Astrocyte of the hippocampus (primary cell): ENCODE measurements at regions not wholly inside any gene's neighbourhood (a gene's known extent, or its start where the extent isn't known, plus 50 kb on each side); places are given as distances from the start of the nearest gene placed in this dataset.

Experiments used
- DNase-seq: peaks from one replicate; pipeline ENCODE4 v3.0.0; 2011; ENCODE audit warnings: low read depth, low spot score

DNA sequence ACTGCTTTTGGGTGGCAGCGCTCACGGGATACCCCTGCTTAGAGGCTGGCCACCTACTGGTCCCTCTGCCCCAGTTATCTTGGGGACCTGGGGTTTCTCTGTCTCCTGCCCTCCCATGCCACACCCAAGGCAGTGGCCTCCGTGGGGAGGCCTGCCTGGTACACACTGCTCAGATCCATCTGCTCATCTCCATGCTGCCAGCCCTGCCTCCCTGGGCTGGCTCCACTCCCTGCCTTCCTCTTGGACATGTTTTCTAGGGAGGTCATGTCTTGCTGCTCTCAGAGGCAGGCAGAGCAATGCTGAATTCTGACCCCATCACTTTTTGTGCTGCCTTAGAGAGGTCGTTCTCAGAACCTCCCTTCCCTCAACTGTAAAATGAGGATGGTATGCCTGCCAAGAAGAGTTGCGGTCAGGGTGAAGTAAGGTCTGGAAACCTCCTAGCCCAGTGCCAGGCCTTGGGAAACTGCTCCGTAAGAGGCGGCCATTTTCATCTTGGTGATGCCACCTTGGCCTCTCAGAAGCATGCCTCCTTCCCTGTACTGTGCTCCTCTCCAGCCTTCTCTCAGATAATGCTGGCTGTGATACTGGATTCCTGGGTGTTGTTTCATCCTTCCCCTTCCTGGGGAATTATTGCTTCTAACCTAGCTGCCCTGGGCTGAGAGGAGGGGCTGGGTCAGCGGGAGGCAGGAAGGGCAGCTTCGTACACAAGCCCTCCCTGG is 186.4 kb upstream of the ZBED5 start:
- DNase-seq: no peak

DNA sequence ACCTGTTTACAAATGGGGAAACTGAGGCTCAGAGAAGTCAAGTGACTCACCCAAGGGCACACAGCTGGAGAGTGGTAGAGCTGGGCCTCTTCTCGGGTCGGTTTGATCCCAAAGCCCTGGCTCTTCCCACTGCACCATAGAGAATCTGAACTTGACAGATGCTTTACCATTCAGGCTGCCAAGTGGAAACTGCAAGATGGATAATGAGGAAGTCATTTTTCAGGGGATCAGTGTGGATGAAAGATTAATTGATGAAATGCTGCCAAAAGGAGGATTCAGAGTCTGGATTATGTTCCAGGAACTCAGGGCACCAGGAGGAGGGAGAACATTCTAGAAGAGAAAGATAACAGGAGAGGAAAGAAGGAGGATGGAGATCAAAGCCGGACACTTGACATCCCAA is 185.9 kb upstream of the ZBED5 start:
- no peak for DNase-seq

DNA sequence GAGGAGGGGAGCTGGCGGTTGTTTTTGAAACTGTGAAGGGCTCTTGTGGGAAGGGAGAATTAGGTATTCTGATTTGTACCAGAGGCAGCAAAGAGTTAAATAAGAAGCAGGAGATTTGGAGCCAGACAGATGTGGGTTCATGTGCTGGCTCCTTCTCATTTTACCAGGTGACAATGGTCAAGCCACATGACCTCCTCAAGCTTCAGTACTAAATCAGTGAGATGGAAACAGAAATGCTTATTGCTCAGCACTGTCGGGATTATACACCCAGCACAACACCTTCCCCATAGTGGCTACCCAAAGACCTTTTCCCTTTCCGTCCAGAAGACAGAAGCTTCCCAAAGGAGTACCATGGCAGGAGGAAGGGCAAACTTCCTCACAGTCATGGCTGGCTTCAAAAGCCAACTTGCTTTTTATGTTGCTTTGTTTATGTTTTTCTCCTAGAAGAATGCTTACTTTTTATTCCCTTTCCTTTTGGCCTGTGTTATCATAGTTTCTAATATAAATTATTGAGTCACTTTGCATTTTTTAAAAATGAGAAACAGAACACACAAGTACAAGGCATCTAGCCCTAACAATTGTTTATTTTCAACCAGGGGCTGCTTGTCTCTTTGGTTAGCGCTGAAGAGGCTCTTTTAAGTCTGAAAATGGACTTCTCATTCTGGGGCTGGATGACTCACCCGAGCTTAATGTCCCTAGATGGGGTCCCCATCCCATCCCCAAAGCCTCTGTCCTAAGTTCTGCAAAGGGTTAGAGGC is 181.5 kb upstream of the ZBED5 start:
- no peak for DNase-seq

DNA sequence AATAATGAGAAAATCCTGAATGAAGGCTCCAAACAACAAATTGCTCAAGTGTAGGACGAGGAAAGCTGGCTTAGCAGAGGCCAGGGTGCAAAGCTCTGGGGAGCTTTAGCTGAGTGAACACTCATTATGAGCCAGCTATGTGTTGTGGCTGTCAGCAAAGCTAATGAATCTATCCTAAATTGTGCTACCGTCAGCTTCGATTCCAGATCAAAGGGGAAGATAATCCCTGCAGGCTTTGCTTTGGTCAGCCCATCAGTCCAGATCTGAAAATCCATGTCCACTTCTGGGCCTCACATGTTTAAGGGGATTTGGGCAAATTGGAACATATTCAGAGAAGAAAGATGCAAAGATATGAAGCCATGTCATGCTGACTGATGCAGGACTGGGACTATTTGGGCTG is 180.9 kb upstream of the ZBED5 start:
- DNase-seq: no peak

DNA sequence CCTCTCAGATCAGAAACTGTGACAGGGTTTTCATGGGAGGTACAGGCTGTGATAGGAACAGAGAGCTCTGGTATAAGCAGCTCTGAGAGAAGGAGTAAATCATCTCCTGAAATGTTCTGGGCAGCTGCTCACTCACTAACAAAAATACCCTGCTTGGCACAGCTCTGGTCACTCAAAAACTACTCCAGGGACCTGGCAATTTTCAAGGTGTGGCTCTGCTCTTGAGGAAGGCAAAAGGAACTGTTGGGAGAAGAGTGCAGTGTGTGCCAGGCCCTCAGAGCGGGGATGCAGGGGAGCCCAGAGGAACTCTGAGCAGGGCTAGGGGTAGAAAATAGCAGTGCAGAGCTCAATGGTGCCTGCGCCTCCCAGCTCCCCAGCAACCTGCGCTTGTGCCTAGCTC is 180.5 kb upstream of the ZBED5 start:
- DNase-seq: no peak

DNA sequence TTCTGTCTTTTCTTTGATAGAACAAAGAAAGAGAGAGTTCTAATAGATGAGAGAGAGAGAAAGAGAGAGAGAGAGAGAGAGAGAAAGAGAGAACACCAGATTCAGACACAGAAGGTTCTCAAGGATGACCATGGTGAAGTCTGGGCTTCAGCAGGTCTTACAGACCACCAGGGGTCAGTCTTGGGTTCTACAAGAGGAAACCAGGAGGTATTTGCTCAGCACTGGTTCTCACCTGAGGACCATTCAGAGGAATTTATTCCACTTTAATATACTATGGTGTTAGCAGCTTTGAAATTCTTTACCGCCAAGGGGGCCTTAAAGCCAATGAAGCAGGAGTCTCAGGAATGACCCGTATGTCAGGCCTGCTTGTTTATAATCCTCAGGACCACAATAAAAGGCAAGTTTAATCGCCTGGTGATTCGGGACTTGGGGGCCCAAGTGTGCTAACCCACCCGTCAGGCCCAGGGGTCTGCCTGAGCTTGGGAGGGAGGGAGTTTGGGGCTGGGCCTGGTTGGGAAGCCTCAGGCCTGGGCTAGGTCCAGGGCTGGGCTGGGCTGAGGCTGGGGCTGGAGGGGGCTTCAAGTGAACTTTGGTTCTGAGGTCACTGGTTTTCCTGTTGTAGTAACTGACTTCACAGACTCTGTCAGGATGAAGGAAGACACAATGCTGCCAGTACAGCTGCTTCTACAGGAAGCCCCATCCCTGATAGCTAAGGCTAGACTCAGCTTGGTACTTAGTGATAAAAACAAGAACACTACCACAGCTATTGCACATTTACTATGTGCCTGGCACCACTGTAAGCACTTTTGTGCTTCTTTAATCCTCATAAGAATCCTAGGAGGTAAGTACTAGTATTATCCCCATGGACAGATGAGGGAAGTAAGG is 179.2 kb upstream of the ZBED5 start:
- peak; percentile 83 for DNase-seq

DNA sequence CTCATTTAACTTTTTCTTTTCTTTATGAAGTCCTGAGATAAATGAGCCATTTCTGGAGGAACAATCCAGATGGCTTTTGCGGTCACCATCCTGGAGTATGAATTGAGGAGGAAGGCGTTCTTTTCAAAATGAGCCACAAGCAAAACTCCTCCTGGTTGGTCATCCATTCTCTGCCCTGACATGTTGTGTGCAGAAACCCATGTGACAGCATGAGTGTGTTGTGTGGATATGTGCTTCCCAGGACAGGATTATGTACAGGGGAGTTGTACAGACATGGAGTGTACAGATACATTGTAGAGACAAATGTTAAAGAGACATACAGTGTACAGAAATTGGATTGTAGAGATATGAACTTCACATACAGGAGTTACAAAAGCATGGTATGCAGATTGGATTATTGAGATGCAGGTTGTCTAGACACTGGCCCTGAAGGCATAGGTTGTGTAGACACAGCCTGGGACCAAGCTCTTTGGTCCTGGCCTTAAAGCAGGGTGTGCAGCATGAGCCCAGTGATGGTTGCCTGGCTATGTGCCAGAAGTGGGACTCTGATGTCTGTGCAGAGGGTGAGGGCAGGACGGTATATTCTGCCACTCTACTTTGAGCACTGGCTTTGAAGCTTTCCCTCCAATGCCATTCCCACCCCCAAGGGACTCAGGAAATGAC is 178.5 kb upstream of the ZBED5 start:
- no peak for DNase-seq

DNA sequence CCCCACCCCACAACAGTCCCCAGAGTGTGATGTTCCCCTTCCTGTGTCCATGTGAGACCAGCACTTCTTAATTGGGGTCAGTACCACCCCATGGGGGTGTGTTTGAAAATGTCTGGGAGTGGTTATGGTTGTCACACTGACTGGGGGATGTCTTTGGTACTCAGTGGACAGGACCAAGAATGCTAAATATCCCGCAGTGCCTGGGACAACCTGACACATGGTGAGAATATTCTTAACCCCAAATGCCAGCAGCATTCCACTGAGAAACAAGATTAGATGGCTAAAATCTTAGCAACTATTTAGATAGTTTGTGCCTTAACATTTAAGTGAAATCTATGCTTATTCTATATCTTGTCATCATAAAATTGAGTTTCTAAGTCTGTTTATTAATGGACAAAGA is 177.5 kb upstream of the ZBED5 start:
- DNase-seq: peak; percentile 53

DNA sequence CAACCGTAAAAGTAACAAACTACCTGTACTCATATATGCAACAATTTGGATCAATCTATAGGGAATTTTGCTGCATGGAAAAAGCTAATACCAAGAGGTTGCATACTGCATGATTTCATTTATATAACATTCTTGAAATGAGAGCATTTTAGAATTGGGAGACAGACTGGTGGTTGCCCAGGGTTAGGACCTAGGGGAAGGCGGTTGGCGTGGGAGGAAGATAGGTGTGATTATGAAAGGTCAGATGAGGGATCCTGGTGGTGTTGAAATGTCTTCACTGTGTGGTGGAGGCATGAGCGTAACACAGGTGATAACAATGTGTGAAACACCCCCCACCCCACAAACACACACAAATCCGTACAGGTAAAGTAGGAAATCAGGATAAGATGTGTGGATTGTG is 176.6 kb upstream of the ZBED5 start:
- DNase-seq: no peak

DNA sequence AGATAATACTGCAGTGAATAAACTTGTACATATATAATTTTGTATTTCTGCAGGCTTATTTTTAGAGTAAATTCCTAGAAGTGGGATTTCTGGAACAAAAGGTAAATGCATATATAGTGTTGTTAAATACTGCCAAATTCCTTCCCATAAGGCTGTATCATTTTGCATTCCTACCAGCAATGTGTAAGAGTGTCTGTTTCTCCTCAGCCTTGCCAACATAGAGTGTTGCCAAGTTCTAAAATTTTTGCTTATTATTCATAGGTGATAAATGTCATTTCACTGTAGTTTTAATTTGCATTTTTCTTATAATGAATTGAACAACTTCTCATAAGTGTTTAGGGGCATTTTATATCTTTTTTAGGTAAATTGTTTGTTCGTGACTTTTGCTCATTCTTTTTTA is 174.2 kb upstream of the ZBED5 start:
- no peak for DNase-seq

DNA sequence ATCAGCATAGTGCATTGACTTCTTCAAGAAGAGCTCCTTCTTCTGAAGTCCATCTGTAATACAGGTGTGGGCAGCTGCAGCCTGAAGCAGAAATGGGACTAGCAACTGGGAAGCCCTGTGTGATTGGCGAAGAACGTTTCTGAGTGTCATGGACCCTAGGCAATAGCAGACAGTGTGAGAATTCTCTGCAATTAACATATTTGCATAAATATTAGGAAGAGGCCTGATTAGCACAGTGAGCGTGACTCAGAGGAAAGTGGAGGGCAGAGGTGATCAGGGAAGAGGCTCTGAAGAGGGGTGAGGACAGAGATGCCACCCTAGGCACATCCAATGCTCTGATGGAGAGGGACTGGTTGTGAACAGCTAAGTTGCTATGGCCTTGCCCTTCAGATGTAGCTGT is 171.2 kb upstream of the ZBED5 start:
- DNase-seq: no peak

DNA sequence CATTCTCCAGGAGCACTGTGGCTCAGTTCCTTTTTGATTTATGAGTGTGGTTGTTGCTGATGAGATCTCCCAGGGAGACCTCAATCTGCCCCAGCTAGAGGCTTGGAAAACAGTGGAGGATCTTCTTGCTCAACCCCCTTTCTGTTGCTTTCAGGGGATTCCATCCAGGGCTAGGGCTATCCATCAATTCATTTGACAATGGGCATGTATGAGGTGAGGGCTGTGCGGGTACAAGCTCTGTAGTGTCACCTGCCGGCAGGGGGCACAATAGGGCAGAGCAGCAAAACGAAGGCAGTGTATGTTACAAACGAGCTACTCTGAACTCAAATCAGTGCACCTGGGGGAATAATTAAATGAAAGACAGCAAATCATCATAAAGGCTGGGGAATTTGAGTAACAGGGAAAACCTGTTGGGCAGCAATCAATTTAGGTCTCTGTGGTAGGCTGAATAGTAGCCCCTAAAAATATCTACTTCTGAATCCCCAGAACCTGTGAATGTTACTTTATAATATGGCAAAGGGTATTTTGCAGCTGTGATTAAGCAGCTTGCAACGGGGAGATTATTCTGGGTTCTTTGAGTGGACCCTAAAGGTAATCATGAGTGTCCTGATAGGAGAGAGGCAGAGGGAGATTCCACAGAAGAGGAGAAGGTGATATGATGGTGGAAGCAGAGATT is 170.3 kb upstream of the ZBED5 start:
- DNase-seq: peak; percentile 81

DNA sequence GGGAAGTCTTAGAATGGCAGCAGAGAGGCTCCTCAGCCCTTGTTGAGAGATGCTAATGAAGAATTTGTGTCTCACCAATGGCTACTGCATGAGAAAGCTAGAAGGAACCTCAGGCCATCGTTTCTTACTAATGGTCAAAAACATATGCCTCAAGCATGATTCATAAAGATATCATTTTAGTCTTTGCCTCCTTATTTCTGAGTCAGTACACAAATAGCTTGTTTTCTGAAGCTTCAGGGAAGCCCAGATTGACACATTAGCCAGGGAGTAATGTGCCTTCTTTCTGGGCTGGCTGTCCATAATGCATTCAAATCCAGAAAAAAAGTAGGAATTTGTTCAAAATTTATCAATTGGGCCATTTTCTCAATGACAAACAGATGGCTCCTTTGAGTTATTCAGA is 169.4 kb upstream of the ZBED5 start:
- peak; percentile 47 for DNase-seq

DNA sequence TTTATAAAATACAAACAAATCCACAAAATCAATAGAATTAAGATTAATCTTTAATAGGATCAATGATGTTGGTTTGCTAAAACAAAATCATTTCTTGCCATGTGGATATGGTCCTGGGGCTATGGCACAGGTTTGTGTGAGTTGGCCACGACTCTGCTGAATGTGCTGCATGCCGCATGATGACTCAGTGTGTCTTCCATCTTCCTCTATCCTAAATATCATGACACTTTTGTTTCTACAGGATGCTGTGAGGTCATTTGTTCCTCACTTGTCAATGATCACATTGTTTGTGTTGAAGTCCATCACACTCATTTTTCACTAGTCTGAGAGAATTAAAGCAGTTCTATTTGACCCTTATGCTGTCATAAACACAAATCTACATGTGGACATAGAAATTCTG is 167.2 kb upstream of the ZBED5 start:
- DNase-seq: peak; percentile 24

DNA sequence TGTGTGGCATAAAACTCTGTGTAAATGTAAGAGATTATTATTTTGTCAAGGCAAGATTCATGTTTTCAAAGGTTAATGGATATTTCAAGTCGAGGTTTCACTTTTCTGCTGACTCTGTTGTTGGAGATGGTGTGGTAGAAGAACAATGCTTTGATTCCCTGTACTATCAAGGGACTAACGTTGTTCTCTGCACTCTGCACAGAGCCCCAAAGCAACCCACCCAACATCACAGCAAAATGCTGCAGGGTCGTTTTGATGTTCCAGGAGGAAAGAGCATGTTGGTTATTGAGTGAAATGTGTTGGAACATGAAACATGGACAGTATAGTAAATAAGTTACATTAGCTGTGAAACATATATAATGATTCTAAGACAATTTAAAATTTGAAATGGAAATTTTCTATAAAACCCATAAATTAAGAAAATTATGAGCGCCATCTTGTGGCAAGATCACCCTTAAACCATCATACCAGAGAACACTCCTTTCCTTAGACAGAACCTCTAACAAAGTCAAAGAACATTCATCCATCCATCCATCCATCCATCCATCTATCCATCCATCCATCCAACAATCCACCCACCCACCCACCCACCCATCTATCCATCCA is 164.4 kb upstream of the ZBED5 start:
- peak; percentile 35 for DNase-seq

DNA sequence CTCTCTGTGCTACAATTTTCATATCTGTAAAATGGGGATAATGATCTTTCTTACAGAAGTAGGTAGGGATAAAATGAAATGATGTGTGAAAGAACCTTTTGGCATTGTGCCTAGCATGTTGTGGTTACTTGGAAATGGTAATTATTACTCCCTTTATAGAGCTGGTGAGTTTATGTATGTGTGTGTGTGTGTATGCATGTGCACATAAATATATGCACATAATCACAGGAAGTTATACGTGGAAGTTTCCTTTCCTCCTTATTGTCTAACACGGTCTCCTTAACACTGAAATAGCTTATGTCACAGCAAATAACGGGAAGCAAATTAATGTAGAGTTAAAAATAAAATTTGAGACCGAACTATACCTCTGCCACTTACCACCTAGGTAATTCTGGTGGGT is 163.7 kb upstream of the ZBED5 start:
- no peak for DNase-seq

DNA sequence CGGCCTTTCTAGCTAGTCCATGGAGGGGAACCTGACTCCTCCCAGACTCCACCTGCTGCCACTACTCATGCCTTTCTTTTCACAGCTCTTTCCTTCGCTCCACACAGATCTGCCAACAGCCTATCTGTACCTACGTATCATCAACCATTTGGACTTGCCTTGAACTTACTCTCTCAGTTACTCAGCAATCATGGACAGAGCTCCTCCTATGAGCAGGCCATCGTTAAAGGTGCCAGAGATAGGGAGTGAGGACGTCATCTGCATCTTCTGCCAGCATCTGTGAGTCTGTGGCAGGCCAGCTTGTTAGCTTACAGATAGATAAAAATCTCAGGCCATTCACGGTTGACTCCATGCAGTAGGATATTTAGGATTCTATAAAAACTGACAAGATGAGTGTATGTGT is 162.9 kb upstream of the ZBED5 start:
- no peak for DNase-seq

DNA sequence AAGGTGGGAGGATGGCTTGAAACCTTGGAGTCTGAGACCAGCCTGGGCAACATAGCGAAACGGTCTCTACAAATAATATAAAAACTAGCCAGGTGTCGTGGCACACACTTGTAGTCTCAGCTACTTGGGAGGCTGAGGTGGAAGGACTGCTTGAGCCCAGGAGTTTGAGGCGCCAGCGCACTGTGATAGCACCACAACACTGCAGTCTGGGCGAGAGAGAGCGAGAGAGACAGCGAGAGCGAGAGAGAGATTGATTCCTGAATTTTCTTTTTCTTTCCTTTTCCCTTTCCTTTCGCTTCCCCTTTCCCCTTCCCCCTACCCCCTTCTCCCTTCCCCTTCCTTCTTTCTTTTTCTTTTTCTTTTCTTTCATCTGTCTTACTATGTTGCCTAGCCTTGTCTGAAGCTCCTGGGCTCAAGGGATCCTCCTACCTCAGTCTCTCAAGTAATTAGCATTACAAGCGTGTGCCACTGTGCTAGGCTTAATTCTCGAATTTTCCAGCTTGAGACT is 162.4 kb upstream of the ZBED5 start:
- no peak for DNase-seq

DNA sequence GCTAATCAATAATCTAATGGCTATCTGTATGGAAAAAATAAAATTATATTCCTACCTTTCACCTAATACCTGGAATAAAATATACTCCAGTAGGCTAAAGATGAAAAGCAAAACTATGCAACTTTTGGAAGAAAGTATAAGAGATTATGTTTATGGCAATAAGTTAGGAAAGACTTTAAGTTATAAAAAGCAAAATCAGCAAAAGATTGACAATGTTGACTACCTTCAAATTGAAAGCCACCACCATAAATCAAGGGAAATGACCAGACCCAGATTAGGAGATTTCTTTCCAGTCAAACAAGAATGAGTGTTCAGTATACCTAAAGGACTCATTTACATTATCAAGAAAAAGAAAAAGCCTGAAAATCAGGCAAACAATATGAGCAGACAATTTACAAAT is 159.1 kb upstream of the ZBED5 start:
- DNase-seq: no peak

DNA sequence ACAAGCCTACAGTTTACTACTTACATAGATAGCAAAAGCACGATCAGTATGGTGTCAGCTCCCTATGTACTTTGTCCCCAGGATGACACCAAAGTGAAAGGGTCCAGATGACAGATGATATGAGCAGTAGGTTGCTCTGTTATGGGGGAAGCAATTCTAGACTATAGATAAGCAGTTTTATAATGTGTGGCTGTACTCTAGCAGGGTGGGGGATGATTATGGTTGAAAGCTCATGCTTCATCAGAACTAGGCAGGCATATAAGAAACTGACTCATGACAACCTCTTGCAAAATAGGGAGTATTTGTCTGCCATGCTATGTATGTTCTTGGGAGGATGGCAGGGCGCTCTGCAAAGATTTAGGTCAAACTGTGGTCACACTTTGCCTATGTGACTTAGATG is 158.2 kb upstream of the ZBED5 start:
- no peak for DNase-seq

DNA sequence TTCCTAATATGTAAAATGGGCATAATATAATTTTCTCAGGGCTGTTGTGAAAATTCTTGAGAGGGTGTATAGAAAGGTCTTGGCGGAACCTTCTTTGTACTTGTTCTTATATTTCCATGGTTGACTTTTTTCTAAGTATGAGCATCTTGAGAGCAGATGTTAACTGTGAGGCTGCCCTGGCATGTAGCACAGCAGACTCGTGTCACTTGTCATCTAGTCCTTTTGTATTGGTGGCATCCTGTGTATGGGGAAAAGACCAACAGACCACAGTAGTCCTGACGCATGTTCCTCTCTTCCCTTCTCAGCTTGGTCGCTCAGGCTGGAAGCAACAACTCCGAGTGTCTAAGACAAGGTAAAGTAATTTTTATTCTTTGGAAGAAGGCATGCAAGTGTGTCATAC is 153.8 kb upstream of the ZBED5 start:
- no peak for DNase-seq
